GM12875 (cell line): ENCODE measurements at regions not wholly inside any gene's neighbourhood (a gene's known extent, or its start where the extent isn't known, plus 50 kb on each side); places are given as distances from the start of the nearest gene placed in this dataset.

Experiments used
- H3K4me3 ChIP-seq: one replicate; pipeline ENCODE4 v1.5.1; 2011; ENCODE audit warnings: low read depth, low read length, control low read depth
- CTCF ChIP-seq: IDR thresholded peaks from 2 replicates; pipeline ENCODE4 v1.5.1; 2011; ENCODE audit warnings: low read depth, mild to moderate bottlenecking, control low read depth, inconsistent platforms, low read length, moderate library complexity, borderline replicate concordance; ENCODE audit not compliant: insufficient read depth

DNA sequence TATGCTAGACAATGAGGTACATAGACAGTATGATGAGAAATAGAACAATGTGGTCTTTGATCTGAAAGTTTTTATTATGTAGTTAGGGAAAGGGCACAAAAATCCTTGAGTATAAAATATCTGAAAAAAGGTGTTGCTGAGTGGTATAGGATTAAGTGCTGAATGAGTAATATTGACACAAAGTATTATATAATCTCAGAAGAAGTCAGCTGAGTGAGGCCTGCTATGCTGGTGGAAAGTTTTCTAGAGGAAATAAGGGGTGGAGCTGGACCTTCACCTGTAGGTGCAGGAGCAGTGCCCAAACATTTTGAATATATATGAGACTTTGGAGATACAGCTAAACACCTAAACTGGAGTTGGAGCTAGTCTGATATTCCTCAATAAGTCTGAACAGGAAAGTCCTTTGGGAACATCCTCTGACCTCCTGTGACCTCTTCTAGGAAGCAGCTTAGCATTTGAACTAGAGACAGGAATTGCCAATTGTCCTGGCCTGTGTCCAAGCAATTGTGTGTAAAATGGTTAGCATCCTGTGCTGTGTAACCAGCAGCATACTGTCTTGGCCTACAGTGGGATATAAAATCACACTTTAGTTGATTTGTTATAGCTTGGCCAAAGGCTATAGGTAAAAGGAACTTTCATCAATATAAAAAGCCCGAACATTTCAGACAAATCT is 285.3 kb downstream of the ANKRD50 start:
- H3K4me3 ChIP-seq, result no peak overlapping the region
- TF ChIP-seq CTCF, result no peak

DNA sequence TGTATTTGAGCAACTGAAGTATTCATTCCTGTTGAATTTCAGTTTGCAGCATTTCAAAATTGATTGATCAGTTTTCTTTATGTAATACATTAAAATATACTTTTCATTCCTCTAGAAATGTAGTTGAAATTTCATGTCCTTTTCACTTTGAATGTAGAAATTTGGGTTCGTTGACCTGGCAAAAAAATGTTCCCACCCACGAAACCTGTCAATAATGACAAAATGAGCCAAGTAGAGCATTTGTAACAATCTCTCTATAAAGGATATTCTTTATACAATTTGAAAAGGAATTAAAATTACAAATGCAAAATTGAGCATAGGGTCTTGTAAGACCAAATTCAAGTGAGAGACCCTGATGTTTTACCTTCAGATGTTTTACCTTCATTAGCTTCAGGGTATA is 283.9 kb downstream of the ANKRD50 start:
- TF ChIP-seq CTCF, result no peak
- no peak overlapping the region for H3K4me3 ChIP-seq

- TF ChIP-seq CTCF, result no peak
- H3K4me3 ChIP-seq, result no peak overlapping the region
Observed at GRCh38 chr4:124429746-124430250, 282.7 kb downstream of the ANKRD50 start.

- H3K4me3 ChIP-seq, result no peak overlapping the region
- no peak for TF ChIP-seq CTCF
Observed at GRCh38 chr4:124431653-124432192, 280.8 kb downstream of the ANKRD50 start.

- no peak for TF ChIP-seq CTCF
- H3K4me3 ChIP-seq, result no peak overlapping the region
Observed at GRCh38 chr4:124432500-124432899, 280.0 kb downstream of the ANKRD50 start.

GRCh38 chr4:124433044-124433443 is 279.5 kb downstream of the ANKRD50 start:
- TF ChIP-seq CTCF, result no peak

GRCh38 chr4:124433500-124433899 is 279.0 kb downstream of the ANKRD50 start:
- no peak overlapping the region for H3K4me3 ChIP-seq
- no peak for TF ChIP-seq CTCF

More at GRCh38 chr4:124433044-124433443, 279.5 kb downstream of the ANKRD50 start:
- H3K4me3 ChIP-seq, result no peak overlapping the region
